Nephron progenitor cell (in vitro differentiated cells): ENCODE measurements at regions not wholly inside any gene's neighbourhood (a gene's known extent, or its start where the extent isn't known, plus 50 kb on each side); places are given as distances from the start of the nearest gene placed in this dataset.
"Not testable (repeated sequence)": the region's sequence is repeated elsewhere in the genome, so short reads cannot be mapped to it uniquely, and the experiment has no call there.

Source experiments
- DNase-seq: peaks from one replicate; pipeline ENCODE4 v3.0.0; 2021
- H3K27ac Mint-ChIP-seq: 2 replicates; pipeline ENCODE4 v1.8.0; 2021; ENCODE audit warnings: mild to moderate bottlenecking, moderate library complexity, mixed read lengths
- H3K27me3 Mint-ChIP-seq: 2 replicates; pipeline ENCODE4 v1.8.0; 2021; ENCODE audit warnings: mild to moderate bottlenecking, low read depth, mixed read lengths; ENCODE audit not compliant: poor library complexity
- H3K36me3 Mint-ChIP-seq: 2 replicates; pipeline ENCODE4 v1.8.0; 2021; ENCODE audit warnings: low read depth, mixed read lengths
- H3K4me1 Mint-ChIP-seq: 2 replicates; pipeline ENCODE4 v1.8.0; 2021; ENCODE audit warnings: mixed read lengths
- H3K4me3 Mint-ChIP-seq: 2 replicates; pipeline ENCODE4 v1.8.0; 2021; ENCODE audit warnings: mild to moderate bottlenecking, moderate library complexity, mixed read lengths
- H3K9me3 Mint-ChIP-seq: 2 replicates; pipeline ENCODE4 v1.8.0; 2021; ENCODE audit warnings: mild to moderate bottlenecking, moderate library complexity, mixed read lengths
- TF ChIP-seq, protein P1 (sequence below): fragments of 200-600 bp; sonication (generic); IDR thresholded peaks from 2 replicates; pipeline ENCODE4 v1.5.0; 2021; ENCODE audit warnings: antibody characterized with exemption

DNA sequence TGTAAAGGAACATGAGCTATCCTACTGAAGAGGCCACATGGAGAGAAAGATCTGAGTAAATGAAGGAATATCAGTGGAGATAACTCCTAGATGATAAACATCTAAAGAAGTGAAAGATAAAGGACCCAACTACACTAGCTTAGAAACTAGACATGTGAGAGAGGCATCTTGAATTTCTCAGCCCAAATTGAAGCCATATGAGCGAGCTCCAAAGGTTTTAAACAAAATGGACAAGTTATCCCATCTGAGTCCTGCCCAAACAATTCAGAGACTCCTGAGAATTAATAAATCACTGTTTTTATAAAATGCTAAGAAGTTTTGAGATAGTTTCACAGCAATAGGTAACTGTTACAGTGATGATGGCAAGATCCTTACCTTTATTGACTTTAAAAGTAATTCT is 438.9 kb downstream of the NAV3 start:
- peaks cover 4% of the 10 kb centered on the region for H3K9me3 Mint-ChIP-seq
- TF ChIP-seq, protein P1, sequence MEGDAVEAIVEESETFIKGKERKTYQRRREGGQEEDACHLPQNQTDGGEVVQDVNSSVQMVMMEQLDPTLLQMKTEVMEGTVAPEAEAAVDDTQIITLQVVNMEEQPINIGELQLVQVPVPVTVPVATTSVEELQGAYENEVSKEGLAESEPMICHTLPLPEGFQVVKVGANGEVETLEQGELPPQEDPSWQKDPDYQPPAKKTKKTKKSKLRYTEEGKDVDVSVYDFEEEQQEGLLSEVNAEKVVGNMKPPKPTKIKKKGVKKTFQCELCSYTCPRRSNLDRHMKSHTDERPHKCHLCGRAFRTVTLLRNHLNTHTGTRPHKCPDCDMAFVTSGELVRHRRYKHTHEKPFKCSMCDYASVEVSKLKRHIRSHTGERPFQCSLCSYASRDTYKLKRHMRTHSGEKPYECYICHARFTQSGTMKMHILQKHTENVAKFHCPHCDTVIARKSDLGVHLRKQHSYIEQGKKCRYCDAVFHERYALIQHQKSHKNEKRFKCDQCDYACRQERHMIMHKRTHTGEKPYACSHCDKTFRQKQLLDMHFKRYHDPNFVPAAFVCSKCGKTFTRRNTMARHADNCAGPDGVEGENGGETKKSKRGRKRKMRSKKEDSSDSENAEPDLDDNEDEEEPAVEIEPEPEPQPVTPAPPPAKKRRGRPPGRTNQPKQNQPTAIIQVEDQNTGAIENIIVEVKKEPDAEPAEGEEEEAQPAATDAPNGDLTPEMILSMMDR, result no peak
- H3K4me3 Mint-ChIP-seq, result no peak overlapping the region
- H3K27me3 Mint-ChIP-seq, result no peaks in the 10 kb centered on the region
- no peaks in the 10 kb centered on the region for H3K4me1 Mint-ChIP-seq
- H3K27ac Mint-ChIP-seq, result no peak overlapping the region
- H3K36me3 Mint-ChIP-seq, result no peaks in the 10 kb centered on the region
- DNase-seq, result no peak

- Mint-ChIP-seq H3K27me3 (no peaks in the 10 kb centered on the region), H3K9me3 (peaks cover 4% of the 10 kb centered on the region), H3K4me1 (no peaks in the 10 kb centered on the region), H3K4me3 (no peak overlapping the region), H3K27ac (no peak overlapping the region), H3K36me3 (no peaks in the 10 kb centered on the region)
- TF ChIP-seq, protein P1, result no peak
- no peak for DNase-seq
These were observed 440.9 kb downstream of the NAV3 start for GRCh38 chr12:78271546-78271945.

DNA sequence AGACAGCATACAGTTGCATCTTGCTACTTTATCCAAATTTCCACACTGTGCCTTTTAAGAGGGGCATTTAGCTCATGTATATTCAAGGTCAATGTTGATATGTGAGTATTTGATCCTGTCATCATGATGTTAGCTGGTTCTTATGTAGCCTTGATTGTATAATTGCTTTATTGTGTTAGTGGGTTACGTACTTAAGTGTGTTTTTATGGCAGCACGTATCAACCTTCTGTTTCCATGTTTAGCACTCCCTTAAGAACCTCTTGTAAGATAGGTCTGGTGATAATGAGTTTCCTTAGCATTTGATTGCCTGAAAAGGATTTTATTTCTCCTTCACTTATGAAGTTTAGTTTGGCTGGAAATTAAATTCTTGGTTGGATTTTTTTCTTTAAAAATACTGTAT is 445.2 kb downstream of the NAV3 start:
- Mint-ChIP-seq H3K4me3 (no peak overlapping the region), H3K4me1 (no peaks in the 10 kb centered on the region), H3K9me3 (peaks cover 23% of the 10 kb centered on the region), H3K27me3 (no peaks in the 10 kb centered on the region), H3K27ac (no peak overlapping the region), H3K36me3 (peaks cover 6% of the 10 kb centered on the region)
- DNase-seq, result no peak
- TF ChIP-seq, protein P1, result no peak

DNA sequence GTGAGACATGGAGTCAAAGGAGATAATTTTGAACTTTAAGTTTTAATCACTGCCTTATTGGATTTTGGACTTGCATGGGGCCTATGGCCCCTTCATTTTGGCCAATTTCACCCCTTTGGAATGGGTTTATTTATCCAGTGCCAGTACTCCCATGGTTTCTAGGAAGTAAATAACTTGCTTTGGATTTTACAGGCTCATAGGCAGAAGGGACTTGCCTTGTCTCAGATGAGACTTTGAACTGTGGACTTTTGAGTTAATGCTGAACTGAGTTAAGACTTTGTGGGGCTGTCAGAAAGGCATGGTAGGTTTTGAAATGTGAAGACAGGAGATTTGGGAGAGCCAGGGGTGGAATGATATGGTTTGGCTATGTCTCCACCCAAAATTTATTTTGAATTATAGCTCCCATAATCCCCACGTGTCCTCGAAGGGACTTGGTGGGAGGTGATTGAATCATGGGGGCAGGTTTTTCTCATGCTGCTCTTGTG is 448.1 kb downstream of the NAV3 start:
- Mint-ChIP-seq H3K4me3 (no peak overlapping the region), H3K36me3 (peaks cover 6% of the 10 kb centered on the region), H3K9me3 (peaks cover 19% of the 10 kb centered on the region), H3K4me1 (peaks cover 7% of the 10 kb centered on the region), H3K27ac (no peak overlapping the region), H3K27me3 (no peaks in the 10 kb centered on the region)
- no peak for DNase-seq
- TF ChIP-seq, protein P1, result no peak

DNA sequence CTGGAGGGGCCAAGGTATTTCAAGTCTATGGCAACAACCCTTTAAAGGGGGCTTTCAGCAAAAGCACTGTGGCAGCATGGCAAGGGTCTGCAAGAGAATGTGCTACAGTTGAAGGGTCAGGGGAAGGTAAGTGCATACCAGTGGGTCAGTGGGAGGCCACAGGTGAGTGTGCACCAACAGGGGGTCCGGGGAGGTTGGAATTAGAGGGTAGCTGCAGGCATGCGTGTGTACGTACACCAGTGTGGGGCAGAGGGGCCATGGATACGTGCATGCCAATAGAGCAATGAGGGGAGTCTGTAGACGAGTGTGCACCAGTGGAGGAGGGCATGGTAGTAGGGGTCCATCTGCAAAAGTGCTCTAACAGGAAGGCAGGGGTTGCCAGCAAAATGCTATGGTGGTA is 448.9 kb downstream of the NAV3 start:
- peaks cover 19% of the 10 kb centered on the region for H3K9me3 Mint-ChIP-seq
- H3K27ac Mint-ChIP-seq, result no peak overlapping the region
- peaks cover 7% of the 10 kb centered on the region for H3K4me1 Mint-ChIP-seq
- no peak for DNase-seq
- TF ChIP-seq, protein P1, result no peak
- H3K27me3 Mint-ChIP-seq, result no peaks in the 10 kb centered on the region
- H3K36me3 Mint-ChIP-seq, result peaks cover 6% of the 10 kb centered on the region
- no peak overlapping the region for H3K4me3 Mint-ChIP-seq

DNA sequence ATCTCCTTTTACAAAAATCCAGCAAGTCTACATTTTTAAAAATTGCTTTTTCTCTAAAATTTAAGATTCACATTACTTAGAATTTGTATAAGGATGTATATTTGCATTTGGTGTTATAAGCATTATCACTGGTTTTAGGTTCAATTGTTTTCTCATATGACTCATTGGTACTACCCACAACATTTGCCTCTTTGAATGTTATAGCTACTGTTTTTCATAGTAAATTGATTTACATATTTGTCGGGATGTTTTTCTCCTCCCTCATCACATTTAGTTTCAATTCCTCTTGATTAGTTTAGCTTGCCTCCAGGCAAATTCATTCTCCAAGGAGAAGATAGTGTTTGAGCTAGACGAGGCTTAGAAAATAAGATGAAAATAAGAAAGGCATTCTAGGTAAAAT is 450.4 kb downstream of the NAV3 start:
- H3K4me3 Mint-ChIP-seq, H3K36me3 Mint-ChIP-seq, DNase-seq, H3K27me3 Mint-ChIP-seq, H3K27ac Mint-ChIP-seq, H3K4me1 Mint-ChIP-seq: not testable (repeated sequence)
- peaks cover 19% of the 10 kb centered on the region for H3K9me3 Mint-ChIP-seq
